ENCODE measurements at regions not wholly inside any gene's neighbourhood (a gene's known extent, or its start where the extent isn't known, plus 50 kb on each side); places are given as distances from the start of the nearest gene placed in this dataset.
"Not testable (repeated sequence)": the region's sequence is repeated elsewhere in the genome, so short reads cannot be mapped to it uniquely, and the experiment has no call there.

DNA sequence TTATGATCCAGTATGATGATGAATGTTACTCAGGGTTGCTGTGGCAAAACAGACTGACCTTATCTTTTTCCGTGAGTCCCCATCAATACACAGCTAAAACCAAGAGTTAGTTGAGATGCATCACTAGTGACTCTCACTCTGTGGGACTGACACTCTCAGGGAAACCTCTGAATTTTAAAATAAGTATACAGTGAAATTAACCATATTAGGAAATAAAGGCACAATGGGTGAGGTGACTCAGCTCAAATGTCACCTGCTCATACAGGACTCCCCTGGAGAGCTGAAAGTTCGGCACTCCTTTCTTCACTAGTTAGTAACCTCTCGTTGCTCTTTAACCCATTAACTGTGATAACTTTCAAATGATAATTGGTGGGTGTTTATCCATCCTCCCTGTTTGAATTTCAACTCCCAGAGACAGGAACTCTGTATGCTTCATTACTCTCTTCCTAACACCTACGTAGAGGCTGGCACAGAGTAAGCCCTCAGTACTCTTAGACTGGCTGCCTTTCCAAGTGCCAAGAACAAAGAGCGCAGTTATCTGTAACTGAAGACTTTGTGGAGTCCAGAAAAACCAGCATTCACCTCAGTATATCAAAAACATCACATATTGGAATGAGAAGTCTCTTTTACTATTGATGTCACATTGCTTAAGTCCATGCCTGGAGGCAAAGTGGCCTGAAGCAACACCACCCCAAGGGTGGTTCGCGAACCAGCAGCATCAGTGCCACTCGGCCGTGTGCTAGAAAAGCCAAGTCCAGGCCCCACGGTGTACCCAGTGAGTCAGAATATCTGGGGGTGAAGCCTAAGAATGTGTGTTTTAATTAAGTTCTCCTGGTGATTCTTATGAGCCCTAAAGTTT is 91.1 kb downstream of the NIBAN1 start:
- H3K36me3 ChIP-seq (ENCODE audit: insufficient read depth, low read length) = no peaks in the 10 kb centered on the region
- H3K4me1 ChIP-seq (ENCODE audit: control insufficient read depth, insufficient read depth, low read length) = peaks cover 2% of the 10 kb centered on the region
- no peak overlapping the region for H3K9ac ChIP-seq (ENCODE audit: low read depth, low read length)
- no peak overlapping the region for H3K4me2 ChIP-seq (ENCODE audit: low read length)
- no peaks in the 10 kb centered on the region for H3K9me3 ChIP-seq (replicated peaks; ENCODE audit: low read length)
- H3K4me3 ChIP-seq (ENCODE audit: low read length) = no peak overlapping the region
- H3K27me3 ChIP-seq (ENCODE audit: control insufficient read depth, insufficient read depth, low read length) = peaks cover 6% of the 10 kb centered on the region

DNA sequence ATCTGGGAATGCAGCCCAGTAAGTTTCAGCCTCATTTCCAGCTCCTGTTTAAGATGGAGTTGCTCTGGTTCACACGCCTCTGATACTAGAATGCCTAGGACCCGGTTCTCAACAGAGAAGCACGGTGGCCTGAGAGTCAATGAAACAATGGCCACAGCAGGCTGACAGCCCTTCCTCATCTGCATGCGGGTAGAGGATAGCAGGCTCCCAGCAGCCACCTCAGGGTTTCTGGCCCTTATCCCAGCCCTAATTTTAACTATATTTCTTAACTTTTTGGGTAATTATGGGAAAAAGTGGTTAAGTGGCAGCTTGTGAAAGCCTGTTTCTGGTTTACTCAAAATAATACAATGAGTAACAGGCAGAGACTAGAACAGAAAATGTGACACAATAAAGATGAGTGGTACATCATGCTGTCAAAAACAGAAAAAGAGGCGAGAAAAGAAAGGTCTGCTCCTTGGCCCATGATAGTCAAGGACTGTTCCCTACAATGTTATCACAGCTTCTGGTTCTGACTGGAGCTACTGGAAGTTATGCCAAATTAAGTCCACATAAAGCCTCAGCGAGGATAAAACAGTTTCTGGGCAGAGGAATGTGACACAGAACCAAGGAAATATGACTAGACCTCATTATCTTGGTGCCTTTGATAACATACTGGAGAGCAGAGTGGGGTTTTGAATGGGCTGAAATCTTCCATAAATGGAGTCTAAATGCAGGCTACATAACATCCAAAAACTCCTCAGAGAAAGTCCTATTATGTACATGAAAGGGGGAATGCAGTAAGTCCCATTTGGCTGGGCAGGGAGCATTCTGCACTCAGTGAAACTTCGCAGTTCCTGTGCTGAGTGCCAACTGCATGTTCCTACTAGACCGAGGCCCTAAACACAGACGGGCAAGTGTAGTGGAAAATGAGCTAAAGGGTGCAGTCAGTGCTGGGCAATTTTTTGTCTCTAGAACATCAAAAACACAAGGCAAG is 92.1 kb downstream of the NIBAN1 start:
- H3K9ac ChIP-seq (ENCODE audit: low read depth, low read length) = no peak overlapping the region
- H3K4me3 ChIP-seq (ENCODE audit: low read length) = no peak overlapping the region
- H3K36me3 ChIP-seq (ENCODE audit: insufficient read depth, low read length) = no peaks in the 10 kb centered on the region
- no peaks in the 10 kb centered on the region for H3K4me1 ChIP-seq (ENCODE audit: control insufficient read depth, insufficient read depth, low read length)
- H3K4me2 ChIP-seq (ENCODE audit: low read length) = no peak overlapping the region
- no peaks in the 10 kb centered on the region for H3K9me3 ChIP-seq (replicated peaks; ENCODE audit: low read length)
- peaks cover 9% of the 10 kb centered on the region for H3K27me3 ChIP-seq (ENCODE audit: control insufficient read depth, insufficient read depth, low read length)

DNA sequence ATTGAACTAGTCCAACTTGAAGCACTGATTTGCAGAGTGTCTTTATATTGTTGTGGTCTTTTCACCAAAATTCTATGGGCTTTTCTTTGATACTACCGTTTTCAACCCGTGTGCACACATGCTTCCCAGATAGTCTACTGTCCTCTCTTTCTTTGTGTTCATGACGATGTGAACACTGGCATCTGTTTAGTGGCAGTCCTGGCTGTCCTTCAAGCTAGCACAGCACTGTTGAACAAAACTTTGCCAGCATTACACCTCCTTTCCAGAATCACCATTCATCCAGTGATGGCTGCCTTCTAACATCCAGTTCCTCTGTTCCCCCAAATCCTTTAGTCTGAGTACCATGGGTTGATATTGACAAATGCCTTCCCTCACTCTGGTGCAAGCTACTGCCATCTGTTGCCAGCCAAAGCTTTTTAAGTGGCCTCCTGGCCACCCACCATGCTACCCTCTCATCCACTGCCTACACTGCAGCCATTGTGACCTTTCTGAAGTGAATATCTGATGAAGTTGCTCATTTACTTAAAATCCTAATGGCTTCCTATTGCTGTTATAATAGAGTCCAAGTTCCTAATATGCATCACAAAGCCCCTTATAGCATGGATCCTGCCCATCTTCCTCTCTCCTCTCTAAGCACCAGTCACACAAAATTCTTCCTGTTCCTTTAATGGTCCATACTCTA is 94.3 kb downstream of the NIBAN1 start:
- no peak overlapping the region for H3K4me3 ChIP-seq (ENCODE audit: low read length)
- H3K4me1 ChIP-seq (ENCODE audit: control insufficient read depth, insufficient read depth, low read length) = no peaks in the 10 kb centered on the region
- peaks cover 9% of the 10 kb centered on the region for H3K27me3 ChIP-seq (ENCODE audit: control insufficient read depth, insufficient read depth, low read length)
- no peak overlapping the region for H3K9ac ChIP-seq (ENCODE audit: low read depth, low read length)
- no peak overlapping the region for H3K4me2 ChIP-seq (ENCODE audit: low read length)
- H3K36me3 ChIP-seq (ENCODE audit: insufficient read depth, low read length) = no peaks in the 10 kb centered on the region
- no peaks in the 10 kb centered on the region for H3K9me3 ChIP-seq (replicated peaks; ENCODE audit: low read length)

DNA sequence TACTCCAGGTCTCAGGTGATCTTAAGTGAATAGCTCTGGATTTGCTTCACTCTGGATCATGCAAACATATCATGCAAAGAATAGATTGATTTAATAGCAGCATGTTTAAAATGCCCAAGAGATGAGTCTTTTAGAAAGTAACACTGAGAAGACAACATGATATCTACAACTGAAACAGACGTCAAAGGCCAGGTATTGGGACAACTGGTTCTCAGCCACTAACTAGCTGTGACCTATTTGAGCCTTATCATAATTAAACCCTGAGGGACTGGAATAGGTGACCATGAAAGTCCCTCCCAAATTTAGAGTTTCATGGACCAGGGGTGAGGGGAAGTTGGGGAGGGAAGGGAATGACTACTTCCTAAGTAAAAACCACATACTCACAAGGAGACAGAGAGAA is 95.7 kb downstream of the NIBAN1 start:
- H3K27me3 ChIP-seq (ENCODE audit: control insufficient read depth, insufficient read depth, low read length) = peaks cover 9% of the 10 kb centered on the region
- H3K9ac ChIP-seq (ENCODE audit: low read depth, low read length) = no peak overlapping the region
- H3K4me3 ChIP-seq (ENCODE audit: low read length) = no peak overlapping the region
- no peaks in the 10 kb centered on the region for H3K9me3 ChIP-seq (replicated peaks; ENCODE audit: low read length)
- no peaks in the 10 kb centered on the region for H3K36me3 ChIP-seq (ENCODE audit: insufficient read depth, low read length)
- no peak overlapping the region for H3K4me2 ChIP-seq (ENCODE audit: low read length)
- H3K4me1 ChIP-seq (ENCODE audit: control insufficient read depth, insufficient read depth, low read length) = no peaks in the 10 kb centered on the region

DNA sequence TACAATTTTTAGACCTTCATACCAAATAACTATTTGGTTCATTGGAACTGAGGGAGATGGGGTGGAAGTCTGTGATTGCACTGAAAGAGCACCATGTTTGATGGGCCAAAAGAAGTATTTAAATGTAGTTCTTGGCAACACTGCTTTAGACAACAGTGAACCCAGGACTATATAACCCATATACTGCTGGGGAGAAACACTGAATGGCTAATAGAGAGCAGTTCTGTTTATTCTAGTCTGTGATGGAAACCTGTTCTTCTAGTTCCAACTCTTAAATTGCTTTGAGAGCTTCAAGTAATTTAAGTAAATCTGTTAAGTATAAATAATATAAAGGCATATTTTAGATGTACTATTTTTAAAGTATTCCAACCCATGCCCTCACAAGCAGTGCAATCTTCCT is 96.3 kb downstream of the NIBAN1 start:
- no peaks in the 10 kb centered on the region for H3K4me1 ChIP-seq (ENCODE audit: control insufficient read depth, insufficient read depth, low read length)
- no peaks in the 10 kb centered on the region for H3K9me3 ChIP-seq (replicated peaks; ENCODE audit: low read length)
- no peaks in the 10 kb centered on the region for H3K36me3 ChIP-seq (ENCODE audit: insufficient read depth, low read length)
- peaks cover 13% of the 10 kb centered on the region for H3K27me3 ChIP-seq (ENCODE audit: control insufficient read depth, insufficient read depth, low read length)
- H3K4me3 ChIP-seq (ENCODE audit: low read length) = no peak overlapping the region
- no peak overlapping the region for H3K4me2 ChIP-seq (ENCODE audit: low read length)
- H3K9ac ChIP-seq (ENCODE audit: low read depth, low read length) = no peak overlapping the region

DNA sequence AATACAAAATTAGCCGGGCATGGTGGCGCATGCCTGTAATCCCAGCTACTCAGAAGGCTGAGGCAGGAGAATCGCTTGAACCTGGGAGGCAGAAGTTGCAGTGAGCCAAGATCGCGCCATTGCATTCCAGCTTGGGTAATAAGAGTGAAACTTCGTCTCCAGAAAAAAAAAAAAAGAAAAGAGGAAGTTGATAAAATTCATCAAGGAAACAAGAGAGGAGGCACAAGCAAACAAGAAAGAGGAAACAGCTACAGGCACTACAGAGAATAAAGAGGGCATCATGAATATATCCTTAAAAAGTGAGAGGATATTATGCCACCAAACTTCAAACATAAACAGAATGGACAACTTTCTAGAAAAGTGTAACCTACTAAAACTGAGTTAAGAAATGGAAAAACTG is 98.3 kb downstream of the NIBAN1 start:
- H3K4me1 ChIP-seq (ENCODE audit: control insufficient read depth, insufficient read depth, low read length); H3K9me3 ChIP-seq (replicated peaks; ENCODE audit: low read length); H3K4me2 ChIP-seq (ENCODE audit: low read length); H3K4me3 ChIP-seq (ENCODE audit: low read length); H3K36me3 ChIP-seq (ENCODE audit: insufficient read depth, low read length); H3K9ac ChIP-seq (ENCODE audit: low read depth, low read length): not testable (repeated sequence)
- peaks cover 13% of the 10 kb centered on the region for H3K27me3 ChIP-seq (ENCODE audit: control insufficient read depth, insufficient read depth, low read length)

DNA sequence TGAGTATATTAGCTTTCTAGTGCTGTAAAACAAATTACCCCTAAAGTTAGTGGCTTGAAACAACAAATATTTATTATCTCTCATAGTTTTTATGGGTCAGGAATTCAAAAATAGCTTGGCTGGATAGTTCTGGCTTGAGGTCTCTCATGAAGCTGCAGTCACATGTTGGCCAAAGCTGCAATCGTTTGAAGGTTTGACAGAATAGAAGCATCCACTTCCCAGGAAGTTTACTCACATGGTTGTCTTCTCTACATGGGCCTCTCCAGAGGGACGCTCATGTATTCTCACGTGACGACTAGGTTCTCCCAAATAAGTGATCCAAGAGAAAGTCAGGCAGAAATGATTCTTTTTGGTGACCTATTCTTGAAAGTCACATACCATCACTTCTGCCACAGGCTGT is 99.1 kb downstream of the NIBAN1 start:
- Histone ChIP-seq H3K4me3 (ENCODE audit: low read length) (no peak overlapping the region), H3K4me2 (ENCODE audit: low read length) (no peak overlapping the region), H3K9me3 (replicated peaks; ENCODE audit: low read length) (no peaks in the 10 kb centered on the region), H3K36me3 (ENCODE audit: insufficient read depth, low read length) (no peaks in the 10 kb centered on the region), H3K4me1 (ENCODE audit: control insufficient read depth, insufficient read depth, low read length) (no peaks in the 10 kb centered on the region), H3K9ac (ENCODE audit: low read depth, low read length) (no peak overlapping the region), H3K27me3 (ENCODE audit: control insufficient read depth, insufficient read depth, low read length) (peaks cover 14% of the 10 kb centered on the region)

DNA sequence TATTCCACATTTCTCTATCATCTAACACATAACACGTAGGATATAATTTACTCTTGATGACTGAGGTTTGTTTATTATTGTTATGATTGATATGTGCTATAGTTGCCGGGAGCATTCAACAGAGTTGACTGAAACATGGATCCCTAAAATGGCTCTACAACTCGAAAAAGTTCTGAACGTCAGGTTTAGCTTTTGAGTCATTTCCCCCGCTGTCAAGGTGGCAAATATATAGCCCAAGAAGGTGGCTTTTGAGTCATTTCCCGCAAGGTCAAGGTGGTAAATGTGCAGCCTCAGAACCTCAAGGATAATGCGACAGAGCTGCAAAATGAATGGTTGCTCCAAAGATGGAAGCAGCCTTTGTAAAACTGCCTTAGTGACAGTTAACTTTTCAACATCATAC is 104.0 kb downstream of the NIBAN1 start:
- H3K9me3 ChIP-seq (replicated peaks; ENCODE audit: low read length) = no peaks in the 10 kb centered on the region
- H3K4me1 ChIP-seq (ENCODE audit: control insufficient read depth, insufficient read depth, low read length) = peaks cover 16% of the 10 kb centered on the region
- H3K4me3 ChIP-seq (ENCODE audit: low read length) = no peak overlapping the region
- H3K4me2 ChIP-seq (ENCODE audit: low read length) = no peak overlapping the region
- H3K9ac ChIP-seq (ENCODE audit: low read depth, low read length) = no peak overlapping the region
- no peaks in the 10 kb centered on the region for H3K36me3 ChIP-seq (ENCODE audit: insufficient read depth, low read length)
- H3K27me3 ChIP-seq (ENCODE audit: control insufficient read depth, insufficient read depth, low read length) = peaks cover 17% of the 10 kb centered on the region

DNA sequence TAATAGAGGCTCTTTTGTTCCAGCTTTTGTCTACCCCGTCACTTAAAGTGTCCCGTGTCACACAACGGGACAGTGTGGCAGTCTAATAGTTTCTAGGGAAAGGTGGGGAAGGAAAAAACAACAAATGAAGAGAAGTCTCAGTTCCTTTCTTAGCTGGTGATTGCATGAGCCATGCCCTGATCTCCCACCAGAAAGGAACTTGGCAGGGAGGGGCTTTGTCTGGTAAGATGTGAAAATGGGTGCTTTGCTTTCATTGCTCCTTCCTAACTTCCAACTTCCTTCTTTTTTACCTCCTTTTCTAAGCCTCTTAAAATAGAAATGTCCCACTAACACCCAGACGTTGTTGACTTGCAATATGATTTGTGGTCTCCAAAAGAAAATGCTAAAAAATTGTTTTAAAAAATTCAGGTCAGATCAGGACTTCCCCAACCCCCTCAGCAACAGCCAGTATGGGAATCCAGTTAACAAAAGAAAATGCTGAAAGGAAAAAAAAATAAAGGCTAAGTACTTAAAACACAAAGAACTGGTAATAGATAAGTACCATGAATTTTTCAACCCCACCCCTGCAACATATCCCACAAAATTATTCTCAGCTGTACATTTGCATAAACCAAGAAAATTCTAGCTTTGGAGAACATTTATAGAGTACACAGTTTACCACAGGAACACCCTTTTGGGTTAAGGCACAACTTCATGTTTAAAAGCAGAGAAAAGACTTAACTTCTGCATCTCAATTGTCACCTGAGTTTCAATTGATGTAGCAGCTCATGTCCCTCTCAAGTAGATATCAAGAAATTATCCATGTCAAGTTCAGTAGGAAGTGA is 106.2 kb downstream of the NIBAN1 start:
- Histone ChIP-seq H3K36me3 (ENCODE audit: insufficient read depth, low read length) (no peaks in the 10 kb centered on the region), H3K9me3 (replicated peaks; ENCODE audit: low read length) (no peaks in the 10 kb centered on the region), H3K9ac (ENCODE audit: low read depth, low read length) (no peak overlapping the region), H3K4me2 (ENCODE audit: low read length) (no peak overlapping the region), H3K4me1 (ENCODE audit: control insufficient read depth, insufficient read depth, low read length) (peaks cover 16% of the 10 kb centered on the region), H3K27me3 (ENCODE audit: control insufficient read depth, insufficient read depth, low read length) (peaks cover 21% of the 10 kb centered on the region), H3K4me3 (ENCODE audit: low read length) (no peak overlapping the region)

DNA sequence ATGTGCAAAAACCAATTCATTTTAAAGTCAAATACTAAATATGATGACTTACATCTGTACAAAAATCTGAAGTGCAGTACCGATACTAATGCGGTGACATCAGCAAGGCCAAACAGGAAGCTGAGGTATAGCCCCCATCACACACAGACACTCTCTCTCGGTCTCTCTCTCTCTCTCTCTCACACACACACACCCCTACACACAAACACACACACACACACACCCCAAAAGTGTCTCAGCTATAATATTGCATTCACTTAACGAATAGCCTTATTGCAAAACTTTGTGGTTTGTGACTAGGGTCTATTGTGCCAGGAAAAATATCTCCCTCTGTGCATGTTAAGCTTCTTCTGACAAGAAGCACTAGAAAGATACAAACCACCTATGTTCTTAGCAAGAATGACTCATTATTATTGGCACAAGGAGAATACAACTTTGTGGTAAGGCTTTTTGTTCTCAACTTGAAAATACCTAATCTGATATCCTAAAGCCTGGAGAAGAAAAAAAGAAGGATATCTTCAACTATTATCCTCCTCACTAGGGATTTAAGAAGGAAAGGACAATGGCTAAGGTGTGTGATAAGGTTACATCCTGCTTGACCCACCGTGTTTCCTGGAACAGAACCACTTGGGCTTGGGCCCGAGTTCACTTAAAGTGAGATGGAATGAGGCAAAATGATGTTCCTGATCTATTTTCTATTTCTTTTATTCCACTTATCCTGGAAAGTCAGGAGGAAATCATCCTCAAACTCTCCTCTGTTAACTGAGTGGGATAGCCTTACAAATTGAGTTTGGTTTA is 107.1 kb downstream of the NIBAN1 start:
- Histone ChIP-seq H3K4me2 (ENCODE audit: low read length) (peak overlapping the region; percentile 50), H3K4me1 (ENCODE audit: control insufficient read depth, insufficient read depth, low read length) (peaks cover 16% of the 10 kb centered on the region), H3K36me3 (ENCODE audit: insufficient read depth, low read length) (no peaks in the 10 kb centered on the region), H3K9me3 (replicated peaks; ENCODE audit: low read length) (no peaks in the 10 kb centered on the region), H3K4me3 (ENCODE audit: low read length) (no peak overlapping the region), H3K9ac (ENCODE audit: low read depth, low read length) (no peak overlapping the region), H3K27me3 (ENCODE audit: control insufficient read depth, insufficient read depth, low read length) (peaks cover 26% of the 10 kb centered on the region)
